RCC 7860 (cell line): ENCODE measurements at regions not wholly inside any gene's neighbourhood (a gene's known extent, or its start where the extent isn't known, plus 50 kb on each side); places are given as distances from the start of the nearest gene placed in this dataset.

ENCODE experiments used
- DNase-seq: peaks from one replicate; pipeline ENCODE4 v3.0.0-alpha.2; 2015; ENCODE audit warnings: low spot score
- FAIRE-seq: peaks from 2 replicates; lab custom pipeline; 2012; peaks lifted over from hg19 to GRCh38; lab: Jason Lieb, UNC

- FAIRE-seq (no peak), DNase-seq (no peak)
Observed at GRCh38 chr3:14334936-14335335, 67.5 kb upstream of the SLC6A6 start.

- no peak for DNase-seq
- no peak for FAIRE-seq
Observed at GRCh38 chr3:14335774-14336748, 66.3 kb upstream of the SLC6A6 start.

GRCh38 chr3:14336749-14337598 lies 65.4 kb upstream of the SLC6A6 start:
- FAIRE-seq (no peak), DNase-seq (no peak)

- FAIRE-seq (no peak), DNase-seq (no peak)
Observed at GRCh38 chr3:14337828-14338227, 64.6 kb upstream of the SLC6A6 start.

GRCh38 chr3:14338242-14338641 lies 64.2 kb upstream of the SLC6A6 start:
- DNase-seq (no peak), FAIRE-seq (no peak)

- DNase-seq (no peak), FAIRE-seq (no peak)
Observed at GRCh38 chr3:14338898-14339458, 63.4 kb upstream of the SLC6A6 start.

GRCh38 chr3:14340960-14341708 lies 61.3 kb upstream of the SLC6A6 start:
- FAIRE-seq (no peak), DNase-seq (no peak)

- no peak for FAIRE-seq
- DNase-seq: no peak
Observed at GRCh38 chr3:14343338-14344112, 58.9 kb upstream of the SLC6A6 start.

GRCh38 chr3:14344351-14344750 lies 58.1 kb upstream of the SLC6A6 start:
- no peak for DNase-seq
- FAIRE-seq: no peak

GRCh38 chr3:14345496-14346150 lies 56.8 kb upstream of the SLC6A6 start:
- no peak for DNase-seq
- no peak for FAIRE-seq

- DNase-seq: no peak
- FAIRE-seq: no peak
Observed at GRCh38 chr3:14346191-14346590, 56.2 kb upstream of the SLC6A6 start.

GRCh38 chr3:14346642-14347041 lies 55.8 kb upstream of the SLC6A6 start:
- no peak for DNase-seq
- no peak for FAIRE-seq

- FAIRE-seq (no peak), DNase-seq (no peak)
Observed at GRCh38 chr3:14347110-14347509, 55.3 kb upstream of the SLC6A6 start.

GRCh38 chr3:14351617-14352001 lies 50.8 kb upstream of the SLC6A6 start:
- DNase-seq (no peak), FAIRE-seq (no peak)

GRCh38 chr3:14352002-14352627 lies 50.3 kb upstream of the SLC6A6 start:
- FAIRE-seq (no peak), DNase-seq (no peak)
